ENCODE measurements at regions not wholly inside any gene's neighbourhood (a gene's known extent, or its start where the extent isn't known, plus 50 kb on each side); places are given as distances from the start of the nearest gene placed in this dataset.

DNA sequence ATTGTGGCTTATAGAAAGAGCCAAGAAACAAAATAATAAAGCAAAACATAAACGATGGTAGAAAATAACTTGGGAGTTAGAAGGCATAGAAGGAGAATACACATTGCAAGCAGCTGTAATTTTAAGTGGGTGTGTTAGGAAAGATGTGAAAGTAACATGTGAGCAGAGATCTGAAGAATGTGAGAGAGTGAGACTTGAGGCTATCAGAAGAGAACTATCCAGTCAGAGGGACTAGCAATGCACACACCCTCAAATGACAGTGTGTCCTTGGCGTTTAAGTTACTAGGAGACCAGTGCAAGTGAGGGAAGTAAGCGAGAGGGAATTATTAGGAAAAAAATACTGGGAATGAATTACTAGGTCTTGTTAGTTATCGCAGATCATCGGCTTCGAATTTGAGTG is 304.9 kb downstream of the DSEL start:
- no peaks in the 10 kb centered on the region for H3K9me3 ChIP-seq (ENCODE audit: insufficient read depth, low read length)
- no peaks in the 10 kb centered on the region for H4K20me1 ChIP-seq (ENCODE audit: low read depth, low read length)
- no peak overlapping the region for H3K9ac ChIP-seq (ENCODE audit: low read length)
- H3K4me3 ChIP-seq (ENCODE audit: insufficient read depth, low read length, poor library complexity, severe bottlenecking), result no peak overlapping the region
- no peaks in the 10 kb centered on the region for H3K9me2 ChIP-seq (replicated peaks; ENCODE audit: insufficient read depth, low read length)
- no peaks in the 10 kb centered on the region for H3K27me3 ChIP-seq (ENCODE audit: low read length)
- H3K79me2 ChIP-seq (ENCODE audit: insufficient read depth, low read length), result no peaks in the 10 kb centered on the region
- H3K36me3 ChIP-seq (ENCODE audit: low read length), result no peaks in the 10 kb centered on the region
- no peak overlapping the region for H3K27ac ChIP-seq (ENCODE audit: low read depth, low read length)
- no peaks in the 10 kb centered on the region for H3F3A ChIP-seq (ENCODE audit: insufficient read depth)
- TF ChIP-seq EZH2phosphoT487 (conservative IDR thresholded peaks at IDR 0.05; ENCODE audit: low read length), result no peak
- TF ChIP-seq, protein P1, sequence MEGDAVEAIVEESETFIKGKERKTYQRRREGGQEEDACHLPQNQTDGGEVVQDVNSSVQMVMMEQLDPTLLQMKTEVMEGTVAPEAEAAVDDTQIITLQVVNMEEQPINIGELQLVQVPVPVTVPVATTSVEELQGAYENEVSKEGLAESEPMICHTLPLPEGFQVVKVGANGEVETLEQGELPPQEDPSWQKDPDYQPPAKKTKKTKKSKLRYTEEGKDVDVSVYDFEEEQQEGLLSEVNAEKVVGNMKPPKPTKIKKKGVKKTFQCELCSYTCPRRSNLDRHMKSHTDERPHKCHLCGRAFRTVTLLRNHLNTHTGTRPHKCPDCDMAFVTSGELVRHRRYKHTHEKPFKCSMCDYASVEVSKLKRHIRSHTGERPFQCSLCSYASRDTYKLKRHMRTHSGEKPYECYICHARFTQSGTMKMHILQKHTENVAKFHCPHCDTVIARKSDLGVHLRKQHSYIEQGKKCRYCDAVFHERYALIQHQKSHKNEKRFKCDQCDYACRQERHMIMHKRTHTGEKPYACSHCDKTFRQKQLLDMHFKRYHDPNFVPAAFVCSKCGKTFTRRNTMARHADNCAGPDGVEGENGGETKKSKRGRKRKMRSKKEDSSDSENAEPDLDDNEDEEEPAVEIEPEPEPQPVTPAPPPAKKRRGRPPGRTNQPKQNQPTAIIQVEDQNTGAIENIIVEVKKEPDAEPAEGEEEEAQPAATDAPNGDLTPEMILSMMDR (IDR thresholded peaks at IDR 0.05; ENCODE audit: insufficient read depth, low read length, poor library complexity, severe bottlenecking), result no peak
- no peak overlapping the region for H3K4me2 ChIP-seq (ENCODE audit: low read depth, low read length, poor library complexity, severe bottlenecking)
- H2AFZ ChIP-seq (ENCODE audit: low read depth, low read length, severe bottlenecking), result no peak overlapping the region

DNA sequence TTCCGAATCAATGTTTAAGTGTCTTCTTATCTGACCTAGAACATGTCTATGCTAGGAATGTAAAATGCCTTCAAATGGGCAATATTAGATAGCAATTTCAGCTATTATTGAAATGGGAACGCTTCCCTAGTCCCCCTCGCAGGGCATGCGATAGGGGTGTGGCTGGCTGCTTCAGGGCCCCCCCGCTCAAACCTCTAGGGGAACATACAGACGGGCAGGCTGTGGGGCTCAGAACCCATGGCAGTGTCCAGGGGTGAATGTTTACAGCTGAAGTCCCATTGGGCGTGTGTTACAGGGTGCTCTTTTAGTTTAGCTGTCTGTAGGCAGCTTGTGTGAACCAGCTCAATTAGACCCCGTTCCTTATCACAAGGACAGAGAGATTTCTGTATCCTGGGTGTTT is 315.9 kb downstream of the DSEL start:
- Histone ChIP-seq H3K9ac (ENCODE audit: low read length) (no peak overlapping the region), H3K9me2 (replicated peaks; ENCODE audit: insufficient read depth, low read length) (no peaks in the 10 kb centered on the region), H3F3A (ENCODE audit: insufficient read depth) (no peaks in the 10 kb centered on the region), H3K9me3 (ENCODE audit: insufficient read depth, low read length) (no peaks in the 10 kb centered on the region), H2AFZ (ENCODE audit: low read depth, low read length, severe bottlenecking) (no peak overlapping the region), H3K27ac (ENCODE audit: low read depth, low read length) (no peak overlapping the region), H3K4me2 (ENCODE audit: low read depth, low read length, poor library complexity, severe bottlenecking) (no peak overlapping the region), H3K27me3 (ENCODE audit: low read length) (no peaks in the 10 kb centered on the region), H3K79me2 (ENCODE audit: insufficient read depth, low read length) (no peaks in the 10 kb centered on the region), H4K20me1 (ENCODE audit: low read depth, low read length) (no peaks in the 10 kb centered on the region), H3K36me3 (ENCODE audit: low read length) (no peaks in the 10 kb centered on the region), H3K4me3 (ENCODE audit: insufficient read depth, low read length, poor library complexity, severe bottlenecking) (no peak overlapping the region)
- no peak for TF ChIP-seq EZH2phosphoT487 (conservative IDR thresholded peaks at IDR 0.05; ENCODE audit: low read length)
- TF ChIP-seq, protein P1 (IDR thresholded peaks at IDR 0.05; ENCODE audit: insufficient read depth, low read length, poor library complexity, severe bottlenecking), result no peak

DNA sequence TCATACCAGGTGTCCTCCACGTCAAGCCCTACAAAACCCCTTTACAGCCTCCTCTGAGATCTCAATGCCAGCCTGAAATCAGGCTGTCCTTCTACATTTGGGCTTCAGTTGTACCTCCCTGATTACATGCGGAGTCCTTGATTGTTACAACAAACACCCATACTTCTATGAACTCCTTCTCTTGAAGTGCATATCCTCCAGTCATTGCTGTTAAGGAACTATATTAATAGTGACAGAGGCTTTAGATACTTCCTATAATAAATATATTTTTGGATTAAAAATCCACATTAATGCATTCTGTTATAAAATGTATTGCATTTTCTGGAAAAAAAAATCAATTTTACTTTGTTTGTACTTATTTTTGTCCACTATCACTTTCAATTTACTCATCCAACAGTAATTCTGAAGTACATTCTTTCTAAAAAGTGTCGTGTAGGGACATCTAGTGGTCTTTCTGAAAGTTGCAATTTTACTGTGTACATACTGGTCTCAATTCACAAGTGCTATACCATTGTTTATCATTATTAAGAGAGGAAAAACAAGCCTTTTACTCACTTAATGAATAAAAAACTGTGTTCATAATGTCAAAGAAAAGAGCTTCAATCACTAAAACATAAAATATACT is 316.4 kb downstream of the DSEL start:
- H3K79me2 ChIP-seq (ENCODE audit: insufficient read depth, low read length), result no peaks in the 10 kb centered on the region
- no peak for TF ChIP-seq EZH2phosphoT487 (conservative IDR thresholded peaks at IDR 0.05; ENCODE audit: low read length)
- TF ChIP-seq, protein P1 (IDR thresholded peaks at IDR 0.05; ENCODE audit: insufficient read depth, low read length, poor library complexity, severe bottlenecking), result peak; percentile 44
- no peak overlapping the region for H3K4me2 ChIP-seq (ENCODE audit: low read depth, low read length, poor library complexity, severe bottlenecking)
- H3K9me2 ChIP-seq (replicated peaks; ENCODE audit: insufficient read depth, low read length), result no peaks in the 10 kb centered on the region
- H3F3A ChIP-seq (ENCODE audit: insufficient read depth), result no peaks in the 10 kb centered on the region
- H2AFZ ChIP-seq (ENCODE audit: low read depth, low read length, severe bottlenecking), result no peak overlapping the region
- no peak overlapping the region for H3K27ac ChIP-seq (ENCODE audit: low read depth, low read length)
- H3K36me3 ChIP-seq (ENCODE audit: low read length), result no peaks in the 10 kb centered on the region
- no peaks in the 10 kb centered on the region for H3K9me3 ChIP-seq (ENCODE audit: insufficient read depth, low read length)
- H3K27me3 ChIP-seq (ENCODE audit: low read length), result no peaks in the 10 kb centered on the region
- no peaks in the 10 kb centered on the region for H4K20me1 ChIP-seq (ENCODE audit: low read depth, low read length)
- no peak overlapping the region for H3K4me3 ChIP-seq (ENCODE audit: insufficient read depth, low read length, poor library complexity, severe bottlenecking)
- H3K9ac ChIP-seq (ENCODE audit: low read length), result no peak overlapping the region

Data from SU-DHL-6 (cell line).